CD14-positive monocyte (primary cell): ENCODE measurements at regions not wholly inside any gene's neighbourhood (a gene's known extent, or its start where the extent isn't known, plus 50 kb on each side); places are given as distances from the start of the nearest gene placed in this dataset.
A peak's percentile ranks its signal among the peaks of the same experiment; 100 is the strongest.

Experiments
- DNase-seq, 3 donors: peaks; one replicate each; pipeline ENCODE4 v3.0.0-alpha.2; 2011 to 2022
- H2AFZ ChIP-seq: 2 replicates; pipeline ENCODE4 v1.6.0; 2012; ENCODE audit warnings: mild to moderate bottlenecking, low read depth, low read length, inconsistent platforms; ENCODE audit not compliant: insufficient read depth, poor library complexity, severe bottlenecking
- H3K27ac ChIP-seq, 2 donors: 1 replicate in 1 of 2; 2 replicates in 1 of 2; pipeline ENCODE4 v1.5.1; 2012 to 2013; ENCODE audit warnings: low read length in 2 of 2, control low read depth in 1 of 2, inconsistent platforms in 1 of 2, low read depth in 1 of 2, mild to moderate bottlenecking in 1 of 2
- H3K27me3 ChIP-seq, 2 donors: one replicate each; pipeline versions ENCODE4 v1.6.0 to v1.6.1; 2011 to 2013; ENCODE audit warnings: low read length in 2 of 2; ENCODE audit not compliant: control insufficient read depth in 2 of 2, insufficient read depth in 2 of 2
- H3K36me3 ChIP-seq, 2 donors: replicated peaks in 1 of 2; 1 replicate in 1 of 2; 2 replicates in 1 of 2; pipeline versions ENCODE4 v1.5.1 to v1.6.1; 2012 to 2013; ENCODE audit warnings: low read length in 2 of 2, control low read depth in 1 of 2, inconsistent platforms in 1 of 2, mild to moderate bottlenecking in 1 of 2; ENCODE audit not compliant: insufficient read depth in 2 of 2, control insufficient read depth in 1 of 2
- H3K4me1 ChIP-seq, 2 donors: 1 replicate in 1 of 2; 2 replicates in 1 of 2; pipeline versions ENCODE4 v1.5.1 to v1.6.1; 2012 to 2013; ENCODE audit warnings: low read length in 2 of 2, control low read depth in 1 of 2, inconsistent platforms in 1 of 2, mild to moderate bottlenecking in 1 of 2, moderate library complexity in 1 of 2; ENCODE audit not compliant: insufficient read depth in 2 of 2, control insufficient read depth in 1 of 2
- H3K4me2 ChIP-seq: replicated peaks from 2 replicates; pipeline ENCODE3; 2012; ENCODE audit warnings: low read length, moderate library complexity, mild to moderate bottlenecking; ENCODE audit not compliant: poor library complexity, severe bottlenecking; ENCODE audit errors: extremely low read depth
- H3K4me3 ChIP-seq, 3 experiments: fragments of 200-600 bp in 1 of 3; sonication (generic) in 1 of 3; replicated peaks in 1 of 3; 1 replicate in 2 of 3; 2 replicates in 1 of 3; pipeline ENCODE4 v1.5.1; 2011 to 2013; ENCODE audit warnings: low read length in 3 of 3, mild to moderate bottlenecking in 3 of 3, control low read depth in 2 of 3, low read depth in 2 of 3, inconsistent platforms in 1 of 3, moderate library complexity in 1 of 3
- H3K79me2 ChIP-seq: 2 replicates; pipeline ENCODE4 v1.6.0; 2012; ENCODE audit warnings: mild to moderate bottlenecking, control low read depth, inconsistent platforms, low read length, moderate library complexity; ENCODE audit not compliant: insufficient read depth
- H3K9ac ChIP-seq: 2 replicates; pipeline ENCODE4 v1.6.0; 2017; ENCODE audit warnings: low read length, mild to moderate bottlenecking; ENCODE audit not compliant: insufficient read depth, poor library complexity, severe bottlenecking
- H3K9me3 ChIP-seq, 2 donors: replicated peaks in 1 of 2; 1 replicate in 1 of 2; 2 replicates in 1 of 2; pipeline versions ENCODE4 v1.5.1 to v1.6.1; 2012 to 2013; ENCODE audit warnings: low read length in 2 of 2, control low read depth in 1 of 2; ENCODE audit not compliant: control insufficient read depth in 1 of 2, insufficient read depth in 1 of 2
- H4K20me1 ChIP-seq: 2 replicates; pipeline ENCODE4 v1.6.0; 2012; ENCODE audit warnings: mild to moderate bottlenecking, low read length, control low read depth, moderate library complexity; ENCODE audit not compliant: insufficient read depth
- H3K27ac Mint-ChIP-seq, 7 donors: one replicate each; pipeline ENCODE4 v1.8.0; 2020; ENCODE audit warnings: mild to moderate bottlenecking in 7 of 7, mixed read lengths in 7 of 7, moderate library complexity in 6 of 7, inconsistent platforms in 2 of 7
- H3K27me3 Mint-ChIP-seq, 3 donors: one replicate each; pipeline ENCODE4 v1.8.0; 2021 to 2022; ENCODE audit warnings: low read depth in 3 of 3, mild to moderate bottlenecking in 3 of 3, mixed read lengths in 3 of 3, moderate library complexity in 3 of 3, inconsistent platforms in 1 of 3
- H3K36me3 Mint-ChIP-seq, 2 donors: one replicate each; pipeline ENCODE4 v1.8.0; 2020; ENCODE audit warnings: mixed read lengths in 2 of 2, inconsistent platforms in 1 of 2, mild to moderate bottlenecking in 1 of 2
- H3K4me1 Mint-ChIP-seq: one replicate; pipeline ENCODE4 v1.8.0; 2020; ENCODE audit warnings: mild to moderate bottlenecking, mixed read lengths
- H3K4me3 Mint-ChIP-seq, 2 donors: one replicate each; pipeline ENCODE4 v1.8.0; 2020; ENCODE audit warnings: mild to moderate bottlenecking in 2 of 2, mixed read lengths in 2 of 2, moderate library complexity in 1 of 2
- H3K9me3 Mint-ChIP-seq, 7 donors: one replicate each; pipeline ENCODE4 v1.8.0; 2020 to 2022; ENCODE audit warnings: mixed read lengths in 7 of 7, mild to moderate bottlenecking in 6 of 7, moderate library complexity in 6 of 7, inconsistent platforms in 2 of 7
- WGBS: methylation state at CpG from one replicate; pipeline ENCODE4 v1.1.5; 2013; ENCODE audit warnings: missing lambda C conversion rate; ENCODE audit not compliant: insufficient coverage; 5-methylcytosine and 5-hydroxymethylcytosine counted together
- intact Hi-C, 2 donors: fragments of 100-400 bp; cut with micrococcal nuclease; formaldehyde crosslinking; loops; one replicate each; pipeline versions ENCODE4 v1.15.0 to v1.15.1; 2023
- TF ChIP-seq, protein P1 (sequence below): fragments of 200-600 bp; IDR thresholded peaks from one replicate; pipeline ENCODE4 v1.8.0; 2022; ENCODE audit warnings: antibody characterized with exemption, mild to moderate bottlenecking

- no peaks in the 10 kb centered on the region for H3K4me1 ChIP-seq
- H4K20me1 ChIP-seq, result no peaks in the 10 kb centered on the region
- Mint-ChIP-seq H3K27ac (no peak overlapping the region), H3K36me3 (no peaks in the 10 kb centered on the region), H3K9me3 (peaks cover 7 to 24% (median 13%) of the 10 kb centered on the region in 7 donors), H3K4me3 (no peak overlapping the region), H3K27me3 (peaks cover 10 to 33% (median 16%) of the 10 kb centered on the region in 3 donors), H3K4me1 (no peaks in the 10 kb centered on the region)
- DNase-seq, result no peak
- TF ChIP-seq, protein P1, sequence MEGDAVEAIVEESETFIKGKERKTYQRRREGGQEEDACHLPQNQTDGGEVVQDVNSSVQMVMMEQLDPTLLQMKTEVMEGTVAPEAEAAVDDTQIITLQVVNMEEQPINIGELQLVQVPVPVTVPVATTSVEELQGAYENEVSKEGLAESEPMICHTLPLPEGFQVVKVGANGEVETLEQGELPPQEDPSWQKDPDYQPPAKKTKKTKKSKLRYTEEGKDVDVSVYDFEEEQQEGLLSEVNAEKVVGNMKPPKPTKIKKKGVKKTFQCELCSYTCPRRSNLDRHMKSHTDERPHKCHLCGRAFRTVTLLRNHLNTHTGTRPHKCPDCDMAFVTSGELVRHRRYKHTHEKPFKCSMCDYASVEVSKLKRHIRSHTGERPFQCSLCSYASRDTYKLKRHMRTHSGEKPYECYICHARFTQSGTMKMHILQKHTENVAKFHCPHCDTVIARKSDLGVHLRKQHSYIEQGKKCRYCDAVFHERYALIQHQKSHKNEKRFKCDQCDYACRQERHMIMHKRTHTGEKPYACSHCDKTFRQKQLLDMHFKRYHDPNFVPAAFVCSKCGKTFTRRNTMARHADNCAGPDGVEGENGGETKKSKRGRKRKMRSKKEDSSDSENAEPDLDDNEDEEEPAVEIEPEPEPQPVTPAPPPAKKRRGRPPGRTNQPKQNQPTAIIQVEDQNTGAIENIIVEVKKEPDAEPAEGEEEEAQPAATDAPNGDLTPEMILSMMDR, result no peak
- H3K27me3 ChIP-seq, result peaks cover 0 to 9% of the 10 kb centered on the region in 2 donors
- H3K4me2 ChIP-seq, result no peak overlapping the region
- H3K79me2 ChIP-seq, result no peaks in the 10 kb centered on the region
- H2AFZ ChIP-seq, result no peak overlapping the region
- H3K4me3 ChIP-seq, result no peak overlapping the region
- no peaks in the 10 kb centered on the region for H3K36me3 ChIP-seq
- 84% methylated on average over 4 of the region's 4 CpGs for WGBS
- H3K9ac ChIP-seq, result no peak overlapping the region
- H3K27ac ChIP-seq, result no peak overlapping the region
- intact Hi-C loops, result no loop called here
- H3K9me3 ChIP-seq, result peaks cover 6 to 9% of the 10 kb centered on the region in 2 donors
These were observed 117.5 kb upstream of the TMPRSS2 start for GRCh38 chr21:41625428-41625827.

DNA sequence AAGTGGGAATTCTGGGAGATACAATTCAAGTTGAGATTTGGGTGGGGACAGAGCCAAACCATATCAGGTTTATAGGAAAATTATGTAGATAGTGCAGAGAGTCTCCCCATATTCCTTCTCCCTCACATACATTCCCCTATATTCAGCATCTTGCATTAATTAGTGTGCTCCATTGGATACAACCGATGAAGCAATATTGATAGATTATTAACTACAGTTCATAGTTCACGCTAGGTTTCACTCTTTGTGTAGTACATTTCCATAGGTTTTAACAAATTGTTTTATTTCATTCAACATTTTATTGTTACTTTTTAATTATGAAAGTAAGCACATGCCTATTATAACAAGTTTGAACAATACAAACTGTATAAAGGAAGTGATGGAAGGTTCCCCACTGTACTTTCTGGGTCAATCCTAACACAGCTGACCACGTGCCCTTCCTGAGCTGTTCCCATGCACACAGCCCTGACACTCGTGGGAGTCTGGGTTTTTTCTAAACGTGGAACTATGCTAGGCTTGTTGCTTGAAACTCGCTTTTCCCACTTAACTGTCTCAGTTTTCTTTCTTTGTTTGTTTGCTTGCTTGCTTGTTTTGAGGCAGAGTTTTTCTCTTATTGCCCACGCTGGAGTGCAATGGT lies 116.8 kb upstream of the TMPRSS2 start:
- H2AFZ ChIP-seq, result no peak overlapping the region
- no peak overlapping the region for H3K27ac ChIP-seq
- H3K4me1 Mint-ChIP-seq, result no peaks in the 10 kb centered on the region
- peak overlapping the region in 1 of 2 donors; percentile 18 for H3K4me3 Mint-ChIP-seq
- no peaks in the 10 kb centered on the region for H3K36me3 ChIP-seq
- no peak overlapping the region for H3K4me3 ChIP-seq
- peaks cover 6 to 9% of the 10 kb centered on the region in 2 donors for H3K9me3 ChIP-seq
- H3K27me3 ChIP-seq, result peaks cover 0 to 9% of the 10 kb centered on the region in 2 donors
- TF ChIP-seq, protein P1, result no peak
- DNase-seq, result no peak
- H3K4me2 ChIP-seq, result no peak overlapping the region
- H3K27me3 Mint-ChIP-seq, result peaks cover 10 to 33% (median 16%) of the 10 kb centered on the region in 3 donors
- peaks cover 7 to 23% (median 13%) of the 10 kb centered on the region in 7 donors for H3K9me3 Mint-ChIP-seq
- H3K79me2 ChIP-seq, result no peaks in the 10 kb centered on the region
- no peaks in the 10 kb centered on the region for H3K4me1 ChIP-seq
- intact Hi-C loops, result no loop called here
- H3K36me3 Mint-ChIP-seq, result no peaks in the 10 kb centered on the region
- no CpG with 5 or more reads among the region's 7 CpGs for WGBS
- H3K9ac ChIP-seq, result no peak overlapping the region
- H4K20me1 ChIP-seq, result no peaks in the 10 kb centered on the region
- H3K27ac Mint-ChIP-seq, result no peak overlapping the region
